ENCODE measurements at regions not wholly inside any gene's neighbourhood (a gene's known extent, or its start where the extent isn't known, plus 50 kb on each side); places are given as distances from the start of the nearest gene placed in this dataset.

DNA sequence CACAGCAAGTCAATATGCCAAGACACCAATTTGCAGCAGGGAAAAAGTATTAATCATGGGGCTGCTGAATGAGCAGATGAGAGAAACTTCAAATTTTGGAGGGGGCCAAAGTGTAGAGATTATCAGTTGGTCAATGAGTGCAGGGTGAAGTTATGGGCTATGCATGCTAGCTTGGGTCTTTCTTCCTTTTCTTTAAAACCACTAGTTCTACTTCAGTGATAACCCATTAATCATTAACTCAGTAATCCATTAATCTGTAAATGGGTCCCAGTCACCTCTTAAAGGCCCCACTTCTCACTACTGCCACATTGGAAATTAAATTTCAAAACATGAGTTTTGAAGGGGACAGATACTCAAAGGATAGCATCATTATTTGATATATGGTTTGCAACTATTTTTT is 688.6 kb upstream of the ADGRL4 start:
- no peak for TF ChIP-seq RAD21 (IDR thresholded peaks at IDR 0.05; ENCODE audit: low read depth)
- TF ChIP-seq, protein P1, sequence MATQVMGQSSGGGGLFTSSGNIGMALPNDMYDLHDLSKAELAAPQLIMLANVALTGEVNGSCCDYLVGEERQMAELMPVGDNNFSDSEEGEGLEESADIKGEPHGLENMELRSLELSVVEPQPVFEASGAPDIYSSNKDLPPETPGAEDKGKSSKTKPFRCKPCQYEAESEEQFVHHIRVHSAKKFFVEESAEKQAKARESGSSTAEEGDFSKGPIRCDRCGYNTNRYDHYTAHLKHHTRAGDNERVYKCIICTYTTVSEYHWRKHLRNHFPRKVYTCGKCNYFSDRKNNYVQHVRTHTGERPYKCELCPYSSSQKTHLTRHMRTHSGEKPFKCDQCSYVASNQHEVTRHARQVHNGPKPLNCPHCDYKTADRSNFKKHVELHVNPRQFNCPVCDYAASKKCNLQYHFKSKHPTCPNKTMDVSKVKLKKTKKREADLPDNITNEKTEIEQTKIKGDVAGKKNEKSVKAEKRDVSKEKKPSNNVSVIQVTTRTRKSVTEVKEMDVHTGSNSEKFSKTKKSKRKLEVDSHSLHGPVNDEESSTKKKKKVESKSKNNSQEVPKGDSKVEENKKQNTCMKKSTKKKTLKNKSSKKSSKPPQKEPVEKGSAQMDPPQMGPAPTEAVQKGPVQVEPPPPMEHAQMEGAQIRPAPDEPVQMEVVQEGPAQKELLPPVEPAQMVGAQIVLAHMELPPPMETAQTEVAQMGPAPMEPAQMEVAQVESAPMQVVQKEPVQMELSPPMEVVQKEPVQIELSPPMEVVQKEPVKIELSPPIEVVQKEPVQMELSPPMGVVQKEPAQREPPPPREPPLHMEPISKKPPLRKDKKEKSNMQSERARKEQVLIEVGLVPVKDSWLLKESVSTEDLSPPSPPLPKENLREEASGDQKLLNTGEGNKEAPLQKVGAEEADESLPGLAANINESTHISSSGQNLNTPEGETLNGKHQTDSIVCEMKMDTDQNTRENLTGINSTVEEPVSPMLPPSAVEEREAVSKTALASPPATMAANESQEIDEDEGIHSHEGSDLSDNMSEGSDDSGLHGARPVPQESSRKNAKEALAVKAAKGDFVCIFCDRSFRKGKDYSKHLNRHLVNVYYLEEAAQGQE (IDR thresholded peaks at IDR 0.05; ENCODE audit: low read depth), result no peak
- TF ChIP-seq TEAD4 (IDR thresholded peaks at IDR 0.05), result no peak
- no peak for TF ChIP-seq CREB1 (IDR thresholded peaks at IDR 0.05; ENCODE audit: low read depth)
- TF ChIP-seq NFIC (IDR thresholded peaks at IDR 0.05), result no peak

DNA sequence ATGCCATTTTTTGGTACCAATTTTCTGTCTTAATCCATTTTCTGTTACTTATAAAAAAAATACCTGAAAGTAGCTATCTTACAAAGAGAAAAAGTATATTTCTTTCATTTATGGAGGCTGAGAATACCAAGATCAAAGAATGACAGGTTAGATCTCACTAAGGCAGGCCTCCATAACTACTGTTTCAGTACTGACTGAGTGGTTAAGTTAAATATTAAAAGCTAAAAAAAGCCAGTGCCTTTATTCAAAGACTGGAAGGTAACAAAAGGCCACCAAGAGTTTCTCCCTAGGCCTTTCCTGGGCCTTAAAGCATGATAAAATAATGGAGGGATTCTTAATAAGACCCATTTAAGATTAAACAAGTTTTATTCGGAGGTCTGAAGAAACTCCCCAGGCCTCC is 687.7 kb upstream of the ADGRL4 start:
- TF ChIP-seq TCF12 (IDR thresholded peaks at IDR 0.05; ENCODE audit: low read depth) (no peak), TEAD4 (IDR thresholded peaks at IDR 0.05) (no peak), EGR1 (IDR thresholded peaks at IDR 0.05) (no peak), NFIC (IDR thresholded peaks at IDR 0.05) (no peak), CEBPB (IDR thresholded peaks at IDR 0.05) (no peak), FOXM1 (IDR thresholded peaks at IDR 0.05; ENCODE audit: borderline replicate concordance, low read depth) (no peak), TAF1 (IDR thresholded peaks at IDR 0.05; ENCODE audit: low read depth) (no peak), CREB1 (IDR thresholded peaks at IDR 0.05; ENCODE audit: low read depth) (no peak)
- TF ChIP-seq, protein P2, sequence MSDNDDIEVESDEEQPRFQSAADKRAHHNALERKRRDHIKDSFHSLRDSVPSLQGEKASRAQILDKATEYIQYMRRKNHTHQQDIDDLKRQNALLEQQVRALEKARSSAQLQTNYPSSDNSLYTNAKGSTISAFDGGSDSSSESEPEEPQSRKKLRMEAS (IDR thresholded peaks at IDR 0.05), result no peak
- TF ChIP-seq, protein P1 (IDR thresholded peaks at IDR 0.05; ENCODE audit: low read depth), result no peak

DNA sequence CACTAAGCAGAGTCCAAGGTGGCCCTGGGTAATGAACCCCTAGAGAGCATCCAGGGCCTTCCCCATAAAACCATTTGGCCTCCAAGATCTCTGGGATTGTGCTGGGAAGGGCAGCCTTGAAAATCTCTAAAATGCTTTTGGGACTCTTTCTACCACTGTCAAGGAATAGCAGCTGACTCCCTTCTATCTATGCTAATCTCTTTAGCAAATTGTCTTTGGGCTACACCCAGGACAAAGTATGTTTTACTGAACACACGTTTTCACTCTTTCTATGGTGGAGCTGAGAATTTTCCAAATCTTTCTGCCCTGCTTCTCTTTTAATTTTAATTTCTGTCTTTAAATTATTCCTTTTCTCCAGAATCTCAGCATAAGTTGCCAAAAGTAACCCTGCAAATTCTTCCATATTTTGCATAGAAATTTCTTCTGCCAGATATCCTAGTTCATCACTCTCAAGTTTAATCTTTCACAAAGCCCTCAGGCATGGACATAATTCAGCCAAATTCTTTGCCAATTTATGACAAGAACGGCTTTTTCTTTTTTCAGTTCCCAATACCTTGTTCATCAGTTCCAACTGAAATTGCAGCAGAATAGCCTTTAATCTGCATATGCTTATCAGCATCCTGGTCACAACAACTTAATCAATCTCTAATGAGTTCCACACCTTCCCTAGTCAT is 687.0 kb upstream of the ADGRL4 start:
- no peak for TF ChIP-seq TCF12 (IDR thresholded peaks at IDR 0.05; ENCODE audit: low read depth)
- no peak for TF ChIP-seq TAF1 (IDR thresholded peaks at IDR 0.05; ENCODE audit: low read depth)
- no peak for TF ChIP-seq EP300 (IDR thresholded peaks at IDR 0.05; ENCODE audit: borderline replicate concordance)
- TF ChIP-seq CEBPB (IDR thresholded peaks at IDR 0.05), result no peak
- no peak for TF ChIP-seq NFIC (IDR thresholded peaks at IDR 0.05)
- TF ChIP-seq, protein P2 (IDR thresholded peaks at IDR 0.05), result no peak
- no peak for TF ChIP-seq EGR1 (IDR thresholded peaks at IDR 0.05)
- TF ChIP-seq ZBTB7A (IDR thresholded peaks at IDR 0.05; ENCODE audit: low read depth), result no peak

DNA sequence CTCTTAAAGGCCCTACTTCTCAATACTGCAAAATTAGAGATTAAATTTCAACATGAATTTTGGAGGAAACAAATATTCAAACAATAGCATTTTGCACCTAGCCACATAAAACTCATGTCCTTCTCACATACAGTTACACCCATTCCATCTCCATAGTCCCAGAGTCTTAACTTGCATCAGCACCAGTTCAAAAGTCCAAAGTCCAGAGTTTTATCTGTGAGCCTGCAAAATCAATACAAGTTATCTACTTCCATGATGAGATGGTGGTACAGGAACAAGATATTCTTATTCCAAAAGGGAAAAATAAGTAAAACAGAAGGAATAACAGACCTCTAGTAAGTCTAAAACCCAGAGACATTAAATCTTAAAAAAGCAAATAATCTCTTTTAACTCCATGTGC is 686.0 kb upstream of the ADGRL4 start:
- no peak for TF ChIP-seq YY1 (IDR thresholded peaks at IDR 0.05; ENCODE audit: low read depth)
- no peak for TF ChIP-seq RAD21 (IDR thresholded peaks at IDR 0.05; ENCODE audit: low read depth)
- TF ChIP-seq TCF12 (IDR thresholded peaks at IDR 0.05; ENCODE audit: low read depth), result no peak
- TF ChIP-seq, protein P1 (IDR thresholded peaks at IDR 0.05; ENCODE audit: low read depth), result no peak
- TF ChIP-seq CREB1 (IDR thresholded peaks at IDR 0.05; ENCODE audit: low read depth), result no peak
- TF ChIP-seq, protein P3, sequence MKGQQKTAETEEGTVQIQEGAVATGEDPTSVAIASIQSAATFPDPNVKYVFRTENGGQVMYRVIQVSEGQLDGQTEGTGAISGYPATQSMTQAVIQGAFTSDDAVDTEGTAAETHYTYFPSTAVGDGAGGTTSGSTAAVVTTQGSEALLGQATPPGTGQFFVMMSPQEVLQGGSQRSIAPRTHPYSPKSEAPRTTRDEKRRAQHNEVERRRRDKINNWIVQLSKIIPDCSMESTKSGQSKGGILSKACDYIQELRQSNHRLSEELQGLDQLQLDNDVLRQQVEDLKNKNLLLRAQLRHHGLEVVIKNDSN (IDR thresholded peaks at IDR 0.05), result no peak

DNA sequence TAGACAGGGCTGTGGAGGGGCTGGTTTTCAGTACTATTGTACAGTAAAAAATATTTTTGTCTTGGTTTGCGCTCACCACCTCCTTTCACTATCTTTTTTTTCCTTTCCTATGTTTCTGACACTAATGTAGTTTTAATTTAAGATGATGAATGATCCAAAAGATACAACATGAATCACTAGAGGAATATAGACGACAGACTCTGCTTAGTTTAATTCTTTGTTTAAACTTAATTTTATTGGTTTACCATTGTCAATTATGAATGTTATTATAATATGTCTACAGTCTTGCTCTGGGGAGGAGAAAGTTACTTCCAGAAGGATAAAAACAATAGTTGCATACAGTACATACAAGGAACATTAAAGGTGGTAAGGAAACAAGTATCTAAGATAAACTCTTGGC is 682.4 kb upstream of the ADGRL4 start:
- TF ChIP-seq FOXM1 (IDR thresholded peaks at IDR 0.05; ENCODE audit: borderline replicate concordance, low read depth) (no peak), CEBPB (IDR thresholded peaks at IDR 0.05) (no peak), EGR1 (IDR thresholded peaks at IDR 0.05) (no peak), RAD21 (IDR thresholded peaks at IDR 0.05; ENCODE audit: low read depth) (no peak)
- TF ChIP-seq, protein P2 (IDR thresholded peaks at IDR 0.05), result no peak
